Neural progenitor cell (in vitro differentiated cells): ENCODE measurements at regions not wholly inside any gene's neighbourhood (a gene's known extent, or its start where the extent isn't known, plus 50 kb on each side); places are given as distances from the start of the nearest gene placed in this dataset.

Experiments
- DNase-seq: peaks from one replicate; pipeline ENCODE4 v3.0.0-alpha.2; 2016; ENCODE audit warnings: low spot score
- H2AFZ ChIP-seq: fragments of 200-600 bp; sonication (generic); replicated peaks from 2 replicates; pipeline ENCODE4 v1.6.1; 2016; ENCODE audit warnings: antibody characterized with exemption
- H3F3A ChIP-seq: fragments of 200-600 bp; sonication (generic); 2 replicates; pipeline ENCODE4 v1.6.1; 2016; ENCODE audit warnings: antibody characterized with exemption, low read depth
- H3K27ac ChIP-seq: fragments of 200-600 bp; sonication (generic); 2 replicates; pipeline ENCODE4 v1.5.1; 2016; ENCODE audit warnings: mild to moderate bottlenecking
- H3K27me3 ChIP-seq: fragments of 200-600 bp; sonication (generic); 2 replicates; pipeline ENCODE4 v1.6.1; 2016; ENCODE audit warnings: mild to moderate bottlenecking, moderate library complexity
- H3K36me3 ChIP-seq: fragments of 200-600 bp; sonication (generic); 2 replicates; pipeline ENCODE4 v1.5.1; 2016
- H3K4me1 ChIP-seq: fragments of 200-600 bp; sonication (generic); 2 replicates; pipeline ENCODE4 v1.6.1; 2016; ENCODE audit warnings: mixed run types
- H3K4me2 ChIP-seq: fragments of 200-600 bp; sonication (generic); 2 replicates; pipeline ENCODE4 v1.6.1; 2016
- H3K4me3 ChIP-seq: fragments of 200-600 bp; sonication (generic); 2 replicates; pipeline ENCODE4 v1.5.1; 2016
- H3K79me2 ChIP-seq: fragments of 200-600 bp; sonication (generic); 2 replicates; pipeline ENCODE4 v1.6.1; 2016; ENCODE audit warnings: low read depth
- H3K9ac ChIP-seq: fragments of 200-600 bp; sonication (generic); 2 replicates; pipeline ENCODE4 v1.6.1; 2016
- H3K9me3 ChIP-seq: fragments of 200-600 bp; sonication (generic); 2 replicates; pipeline ENCODE4 v1.5.1; 2016; ENCODE audit warnings: low read depth
- H4K20me1 ChIP-seq: fragments of 200-600 bp; sonication (generic); 2 replicates; pipeline ENCODE4 v1.6.1; 2016; ENCODE audit warnings: low read depth
- H3K27ac Mint-ChIP-seq: 3 replicates; pipeline ENCODE4 v1.8.0; 2021; ENCODE audit warnings: mixed read lengths
- H3K27me3 Mint-ChIP-seq: 2 replicates; pipeline ENCODE4 v1.8.0; 2022; ENCODE audit warnings: low read depth, mild to moderate bottlenecking, inconsistent platforms, moderate library complexity, mixed read lengths; ENCODE audit not compliant: insufficient read depth
- H3K36me3 Mint-ChIP-seq: 3 replicates; pipeline ENCODE4 v1.8.0; 2021; ENCODE audit warnings: mixed read lengths
- H3K4me1 Mint-ChIP-seq: 3 replicates; pipeline ENCODE4 v1.8.0; 2021; ENCODE audit warnings: mixed read lengths
- H3K4me3 Mint-ChIP-seq: 3 replicates; pipeline ENCODE4 v1.8.0; 2021; ENCODE audit warnings: mild to moderate bottlenecking, moderate library complexity, mixed read lengths
- H3K9me3 Mint-ChIP-seq: 3 replicates; pipeline ENCODE4 v1.8.0; 2020; ENCODE audit warnings: mixed read lengths
- CTCF ChIP-seq: fragments of 200-600 bp; sonication (generic); IDR thresholded peaks from 2 replicates; pipeline ENCODE4 v1.5.1; 2017; ENCODE audit warnings: antibody characterized with exemption, mild to moderate bottlenecking
- EZH2 ChIP-seq: fragments of 200-600 bp; sonication (generic); IDR thresholded peaks from 2 replicates; pipeline ENCODE4 v1.6.1; 2017; ENCODE audit warnings: antibody characterized with exemption, mild to moderate bottlenecking, moderate library complexity
- EZH2phosphoT487 ChIP-seq: fragments of 200-600 bp; sonication (generic); IDR thresholded peaks from 2 replicates; pipeline ENCODE4 v1.6.1; 2017; ENCODE audit warnings: antibody characterized with exemption

DNA sequence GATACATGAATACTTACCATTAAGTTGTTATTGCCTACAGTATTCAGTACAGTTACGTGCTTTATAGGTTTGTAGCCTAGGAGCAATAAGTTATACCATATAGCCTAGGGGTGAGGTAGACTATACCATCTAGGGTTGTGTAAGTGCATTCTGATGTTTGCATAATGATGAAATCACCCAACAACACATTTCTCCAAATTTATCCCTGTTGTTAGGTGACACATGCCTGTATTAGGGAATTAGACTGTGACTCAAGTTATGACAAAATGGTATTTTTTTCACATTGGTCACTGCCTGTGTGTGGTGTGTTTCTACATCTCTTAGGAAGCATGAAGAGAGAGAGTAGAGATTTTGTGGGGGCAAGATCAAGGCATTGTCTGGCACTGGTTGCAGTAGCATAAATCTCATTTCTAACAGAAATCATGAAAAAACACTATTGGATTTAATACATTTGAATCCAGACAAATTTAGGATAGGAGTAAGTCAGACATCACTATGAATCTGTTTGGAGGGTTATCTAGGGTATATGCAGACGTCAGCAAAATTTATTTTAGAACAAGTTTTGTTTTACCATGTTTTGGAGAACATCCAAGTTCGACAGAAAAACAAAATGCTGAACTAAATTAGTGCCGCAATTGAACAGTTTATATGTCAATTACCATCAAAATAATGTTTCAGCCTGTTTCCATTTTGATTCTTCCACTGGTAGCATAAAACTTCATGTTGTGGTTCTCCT, 332.1 kb downstream of the LMO7 start:
- no peaks in the 10 kb centered on the region for H3K36me3 ChIP-seq
- peaks cover 2% of the 10 kb centered on the region for H3K4me1 ChIP-seq
- Mint-ChIP-seq H3K4me3 (no peak overlapping the region), H3K27me3 (no peaks in the 10 kb centered on the region), H3K4me1 (peaks cover 10% of the 10 kb centered on the region), H3K9me3 (no peaks in the 10 kb centered on the region), H3K36me3 (no peaks in the 10 kb centered on the region), H3K27ac (no peak overlapping the region)
- no peaks in the 10 kb centered on the region for H3K9me3 ChIP-seq
- no peak overlapping the region for H2AFZ ChIP-seq
- no peak overlapping the region for H3K4me2 ChIP-seq
- no peaks in the 10 kb centered on the region for H3F3A ChIP-seq
- H3K79me2 ChIP-seq, result no peaks in the 10 kb centered on the region
- no peak for DNase-seq
- no peak for TF ChIP-seq EZH2phosphoT487
- no peak for TF ChIP-seq EZH2
- no peak for TF ChIP-seq CTCF
- no peaks in the 10 kb centered on the region for H3K27me3 ChIP-seq
- H4K20me1 ChIP-seq, result no peaks in the 10 kb centered on the region
- H3K27ac ChIP-seq, result no peak overlapping the region
- no peak overlapping the region for H3K4me3 ChIP-seq
- no peak overlapping the region for H3K9ac ChIP-seq

GRCh38 chr13:75963302-75963701, 327.2 kb downstream of the LMO7 start:
- Histone ChIP-seq H3K9me3 (no peaks in the 10 kb centered on the region), H3K27me3 (no peaks in the 10 kb centered on the region), H2AFZ (peak overlapping the region; percentile 33), H3K4me2 (no peak overlapping the region), H3K79me2 (no peaks in the 10 kb centered on the region), H3K4me1 (peaks cover 18% of the 10 kb centered on the region), H3K27ac (no peak overlapping the region), H3K4me3 (no peak overlapping the region), H4K20me1 (no peaks in the 10 kb centered on the region), H3K36me3 (no peaks in the 10 kb centered on the region), H3F3A (no peaks in the 10 kb centered on the region), H3K9ac (no peak overlapping the region)
- Mint-ChIP-seq H3K27ac (no peak overlapping the region), H3K36me3 (no peaks in the 10 kb centered on the region), H3K4me1 (peaks cover 9% of the 10 kb centered on the region), H3K4me3 (no peak overlapping the region), H3K27me3 (peaks cover 2% of the 10 kb centered on the region), H3K9me3 (no peaks in the 10 kb centered on the region)
- TF ChIP-seq CTCF (no peak), EZH2phosphoT487 (no peak)
- DNase-seq, result peak; percentile 8

GRCh38 chr13:75961911-75962310, 325.8 kb downstream of the LMO7 start:
- Histone ChIP-seq H3F3A (no peaks in the 10 kb centered on the region), H3K9me3 (no peaks in the 10 kb centered on the region), H3K27ac (no peak overlapping the region), H2AFZ (no peak overlapping the region), H3K36me3 (no peaks in the 10 kb centered on the region), H3K27me3 (no peaks in the 10 kb centered on the region), H4K20me1 (no peaks in the 10 kb centered on the region), H3K4me3 (no peak overlapping the region), H3K4me2 (no peak overlapping the region), H3K4me1 (peaks cover 18% of the 10 kb centered on the region), H3K9ac (no peak overlapping the region), H3K79me2 (no peaks in the 10 kb centered on the region)
- no peak for TF ChIP-seq EZH2
- TF ChIP-seq EZH2phosphoT487, result no peak
- TF ChIP-seq CTCF, result no peak
- no peak overlapping the region for H3K4me3 Mint-ChIP-seq
- H3K27ac Mint-ChIP-seq, result no peak overlapping the region
- no peaks in the 10 kb centered on the region for H3K36me3 Mint-ChIP-seq
- peaks cover 9% of the 10 kb centered on the region for H3K4me1 Mint-ChIP-seq
- H3K9me3 Mint-ChIP-seq, result no peaks in the 10 kb centered on the region
- H3K27me3 Mint-ChIP-seq, result peaks cover 2% of the 10 kb centered on the region
- DNase-seq, result no peak
